MM.1S (cell line): ENCODE measurements at regions not wholly inside any gene's neighbourhood (a gene's known extent, or its start where the extent isn't known, plus 50 kb on each side); places are given as distances from the start of the nearest gene placed in this dataset.

Experiments
- CTCF ChIP-seq: fragments of 300-600 bp; sonication (generic); IDR thresholded peaks from 2 replicates; pipeline ENCODE4 v1.5.1; 2016; ENCODE audit warnings: antibody characterized with exemption, low read length, mixed read lengths
- EZH2 ChIP-seq: fragments of 300-600 bp; sonication (generic); optimal IDR thresholded peaks from 2 replicates; pipeline ENCODE3; 2017; ENCODE audit warnings: low read depth, mild to moderate bottlenecking, antibody characterized with exemption, low read length, mixed read lengths

DNA sequence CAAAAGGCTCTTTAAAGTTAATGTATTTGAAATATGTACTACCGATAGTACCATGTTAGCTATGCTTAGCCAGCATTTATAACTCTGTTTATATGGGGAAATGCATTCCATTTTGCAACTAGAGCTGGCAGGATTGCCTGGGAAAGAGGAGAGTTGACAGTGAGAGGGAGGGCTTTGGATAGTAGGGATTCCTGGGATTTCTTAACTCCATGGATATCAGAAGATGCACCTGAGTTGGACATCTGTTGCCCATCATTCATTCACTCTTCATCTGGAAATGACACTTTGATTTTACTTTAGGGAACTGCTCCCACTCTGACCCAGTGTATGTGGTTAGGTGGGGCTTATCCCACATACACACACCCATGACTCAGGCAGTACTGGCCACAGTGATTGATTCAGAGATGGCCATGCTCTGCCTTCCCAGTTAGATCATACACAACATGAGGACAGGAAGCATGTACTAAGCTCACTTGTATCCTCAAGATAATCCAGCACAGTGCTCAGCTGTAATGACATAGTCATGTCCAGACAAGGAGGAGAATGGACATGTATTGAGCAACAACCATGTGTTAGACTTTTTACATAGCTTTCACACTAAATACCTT lies 248.8 kb downstream of the MREG start:
- no peak for TF ChIP-seq CTCF
- TF ChIP-seq EZH2 = no peak
